ENCODE measurements at regions not wholly inside any gene's neighbourhood (a gene's known extent, or its start where the extent isn't known, plus 50 kb on each side); places are given as distances from the start of the nearest gene placed in this dataset.
A peak's percentile ranks its signal among the peaks of the same experiment; 100 is the strongest.

DNA sequence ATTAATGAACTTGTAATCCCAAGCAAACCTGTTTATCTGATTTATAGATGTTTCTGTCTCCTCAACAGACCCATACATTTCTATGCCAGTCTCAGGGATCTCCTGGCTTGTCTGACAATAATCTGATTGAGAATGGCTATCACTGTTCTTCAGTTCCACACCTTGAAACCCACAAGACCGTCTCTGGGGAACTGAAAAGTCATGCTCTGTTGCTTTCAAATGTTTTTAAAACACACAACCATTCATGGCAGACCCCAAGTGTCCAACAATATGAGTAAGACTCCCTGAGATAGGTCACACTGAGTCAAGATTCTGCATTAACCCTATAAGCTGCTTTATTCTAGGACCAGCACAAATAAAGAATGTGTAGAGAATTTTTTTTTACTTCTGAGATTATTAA is 611.2 kb upstream of the PLXNA2 start:
- POLR2A ChIA-PET: no interaction called here
- Histone ChIP-seq H3K4me1 (ENCODE audit: insufficient read depth, low read length, poor library complexity, severe bottlenecking) (no peaks in the 10 kb centered on the region), H3K79me2 (ENCODE audit: insufficient read depth, low read depth, low read length) (no peaks in the 10 kb centered on the region), H3K27ac (ENCODE audit: low read depth, low read length, poor library complexity, severe bottlenecking) (no peak overlapping the region), H3K36me3 (ENCODE audit: insufficient read depth, low read length) (no peaks in the 10 kb centered on the region), H3K9me3 (ENCODE audit: low read length) (no peaks in the 10 kb centered on the region), H2AFZ (ENCODE audit: low read length) (no peak overlapping the region), H3K9me2 (ENCODE audit: insufficient read depth, low read length) (no peaks in the 10 kb centered on the region), H3K4me2 (ENCODE audit: low read length) (no peak overlapping the region), H4K20me1 (ENCODE audit: insufficient read depth, low read length) (no peaks in the 10 kb centered on the region), H3K4me3 (ENCODE audit: low read depth, low read length, poor library complexity, severe bottlenecking) (no peak overlapping the region)
- DNase-seq (ENCODE audit: low spot score): peak; percentile 7
- TF ChIP-seq EZH2phosphoT487 (IDR thresholded peaks at IDR 0.05; ENCODE audit: borderline replicate concordance, low read depth, low read length): no peak
- TF ChIP-seq, protein P1, sequence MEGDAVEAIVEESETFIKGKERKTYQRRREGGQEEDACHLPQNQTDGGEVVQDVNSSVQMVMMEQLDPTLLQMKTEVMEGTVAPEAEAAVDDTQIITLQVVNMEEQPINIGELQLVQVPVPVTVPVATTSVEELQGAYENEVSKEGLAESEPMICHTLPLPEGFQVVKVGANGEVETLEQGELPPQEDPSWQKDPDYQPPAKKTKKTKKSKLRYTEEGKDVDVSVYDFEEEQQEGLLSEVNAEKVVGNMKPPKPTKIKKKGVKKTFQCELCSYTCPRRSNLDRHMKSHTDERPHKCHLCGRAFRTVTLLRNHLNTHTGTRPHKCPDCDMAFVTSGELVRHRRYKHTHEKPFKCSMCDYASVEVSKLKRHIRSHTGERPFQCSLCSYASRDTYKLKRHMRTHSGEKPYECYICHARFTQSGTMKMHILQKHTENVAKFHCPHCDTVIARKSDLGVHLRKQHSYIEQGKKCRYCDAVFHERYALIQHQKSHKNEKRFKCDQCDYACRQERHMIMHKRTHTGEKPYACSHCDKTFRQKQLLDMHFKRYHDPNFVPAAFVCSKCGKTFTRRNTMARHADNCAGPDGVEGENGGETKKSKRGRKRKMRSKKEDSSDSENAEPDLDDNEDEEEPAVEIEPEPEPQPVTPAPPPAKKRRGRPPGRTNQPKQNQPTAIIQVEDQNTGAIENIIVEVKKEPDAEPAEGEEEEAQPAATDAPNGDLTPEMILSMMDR (conservative IDR thresholded peaks at IDR 0.05; ENCODE audit: low read length): no peak
- intact Hi-C loops (cut with micrococcal nuclease; ENCODE audit: unreplicated experiment): no loop called here
- BruUV-seq (replicated peaks): no TSS peak
- CTCF ChIA-PET (ENCODE audit: unreplicated experiment): no interaction called here

DNA sequence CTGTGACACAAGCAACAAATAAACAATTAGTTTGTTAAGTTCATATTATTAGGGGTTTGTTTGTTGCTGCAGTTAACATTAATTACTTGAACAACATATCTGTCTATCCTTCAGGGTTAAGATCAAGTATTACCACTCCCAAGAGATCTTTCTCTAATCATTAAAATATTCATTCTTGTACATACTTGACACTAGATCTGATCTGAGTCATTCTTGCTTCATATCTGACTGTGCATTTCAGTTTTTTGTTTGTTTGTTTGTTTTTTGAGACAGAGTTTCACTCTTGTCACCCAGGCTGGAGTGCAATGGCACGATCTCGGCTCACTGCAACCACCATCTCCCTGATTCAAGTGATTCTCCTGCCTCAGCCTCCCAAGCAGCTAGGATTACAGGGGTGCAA is 613.3 kb upstream of the PLXNA2 start:
- Histone ChIP-seq H3K27ac (ENCODE audit: low read depth, low read length, poor library complexity, severe bottlenecking) (no peak overlapping the region), H3K4me2 (ENCODE audit: low read length) (no peak overlapping the region), H3K4me1 (ENCODE audit: insufficient read depth, low read length, poor library complexity, severe bottlenecking) (no peaks in the 10 kb centered on the region), H3K36me3 (ENCODE audit: insufficient read depth, low read length) (no peaks in the 10 kb centered on the region), H3K4me3 (ENCODE audit: low read depth, low read length, poor library complexity, severe bottlenecking) (no peak overlapping the region), H3K79me2 (ENCODE audit: insufficient read depth, low read depth, low read length) (no peaks in the 10 kb centered on the region), H2AFZ (ENCODE audit: low read length) (no peak overlapping the region), H3K9me3 (ENCODE audit: low read length) (no peaks in the 10 kb centered on the region), H3K9me2 (ENCODE audit: insufficient read depth, low read length) (no peaks in the 10 kb centered on the region), H4K20me1 (ENCODE audit: insufficient read depth, low read length) (no peaks in the 10 kb centered on the region)
- TF ChIP-seq EZH2phosphoT487 (IDR thresholded peaks at IDR 0.05; ENCODE audit: borderline replicate concordance, low read depth, low read length): no peak
- TF ChIP-seq, protein P1 (conservative IDR thresholded peaks at IDR 0.05; ENCODE audit: low read length): no peak
- DNase-seq (ENCODE audit: low spot score): no peak
- ChIA-PET CTCF (ENCODE audit: unreplicated experiment) (no interaction called here), POLR2A (no interaction called here)
- no TSS peak for BruUV-seq (replicated peaks)
- intact Hi-C loops (cut with micrococcal nuclease; ENCODE audit: unreplicated experiment): no loop called here

DNA sequence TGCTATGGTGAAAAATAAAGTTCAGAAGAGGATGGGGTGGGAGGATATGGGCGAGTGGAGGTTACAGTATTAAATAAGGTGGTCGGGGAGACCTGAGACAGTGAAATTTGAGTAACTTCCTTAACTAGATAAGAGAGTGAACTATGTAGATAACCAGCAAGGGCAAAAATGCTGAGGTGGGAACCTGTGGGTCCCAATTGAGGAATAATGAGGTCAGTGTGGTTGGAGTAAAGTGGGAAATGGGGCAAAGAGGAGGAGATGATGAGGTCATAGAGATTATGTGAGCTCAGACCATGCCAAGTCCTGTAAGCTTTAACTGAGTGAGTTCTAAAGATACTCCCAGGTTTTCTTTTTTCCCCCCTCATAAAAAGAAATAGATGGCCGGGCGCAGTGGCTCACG is 614.6 kb upstream of the PLXNA2 start:
- Histone ChIP-seq H2AFZ (ENCODE audit: low read length) (no peak overlapping the region), H3K4me1 (ENCODE audit: insufficient read depth, low read length, poor library complexity, severe bottlenecking) (no peaks in the 10 kb centered on the region), H3K9me3 (ENCODE audit: low read length) (no peaks in the 10 kb centered on the region), H3K9me2 (ENCODE audit: insufficient read depth, low read length) (no peaks in the 10 kb centered on the region), H3K79me2 (ENCODE audit: insufficient read depth, low read depth, low read length) (no peaks in the 10 kb centered on the region), H3K4me3 (ENCODE audit: low read depth, low read length, poor library complexity, severe bottlenecking) (no peak overlapping the region), H3K4me2 (ENCODE audit: low read length) (no peak overlapping the region), H3K27ac (ENCODE audit: low read depth, low read length, poor library complexity, severe bottlenecking) (no peak overlapping the region), H3K36me3 (ENCODE audit: insufficient read depth, low read length) (no peaks in the 10 kb centered on the region), H4K20me1 (ENCODE audit: insufficient read depth, low read length) (no peaks in the 10 kb centered on the region)
- no peak for DNase-seq (ENCODE audit: low spot score)
- ChIA-PET POLR2A (interaction anchor here (0.6 kb wide), 2 partner anchors 14 to 178 kb away, joined by 3 to 5 read pairs; no protein-coding TSS in a partner anchor), CTCF (ENCODE audit: unreplicated experiment) (no interaction called here)
- TF ChIP-seq, protein P1 (conservative IDR thresholded peaks at IDR 0.05; ENCODE audit: low read length): no peak
- no peak for TF ChIP-seq EZH2phosphoT487 (IDR thresholded peaks at IDR 0.05; ENCODE audit: borderline replicate concordance, low read depth, low read length)
- intact Hi-C loops (cut with micrococcal nuclease; ENCODE audit: unreplicated experiment): no loop called here
- no TSS peak for BruUV-seq (replicated peaks)
